GM12801 (cell line): ENCODE measurements at regions not wholly inside any gene's neighbourhood (a gene's known extent, or its start where the extent isn't known, plus 50 kb on each side); places are given as distances from the start of the nearest gene placed in this dataset.

Source experiments
- TF ChIP-seq, protein P1 (sequence below): IDR thresholded peaks from one replicate; pipeline ENCODE4 v1.5.1; 2011; ENCODE audit warnings: control low read depth; ENCODE audit not compliant: insufficient read length; ENCODE audit errors: extremely low read depth

DNA sequence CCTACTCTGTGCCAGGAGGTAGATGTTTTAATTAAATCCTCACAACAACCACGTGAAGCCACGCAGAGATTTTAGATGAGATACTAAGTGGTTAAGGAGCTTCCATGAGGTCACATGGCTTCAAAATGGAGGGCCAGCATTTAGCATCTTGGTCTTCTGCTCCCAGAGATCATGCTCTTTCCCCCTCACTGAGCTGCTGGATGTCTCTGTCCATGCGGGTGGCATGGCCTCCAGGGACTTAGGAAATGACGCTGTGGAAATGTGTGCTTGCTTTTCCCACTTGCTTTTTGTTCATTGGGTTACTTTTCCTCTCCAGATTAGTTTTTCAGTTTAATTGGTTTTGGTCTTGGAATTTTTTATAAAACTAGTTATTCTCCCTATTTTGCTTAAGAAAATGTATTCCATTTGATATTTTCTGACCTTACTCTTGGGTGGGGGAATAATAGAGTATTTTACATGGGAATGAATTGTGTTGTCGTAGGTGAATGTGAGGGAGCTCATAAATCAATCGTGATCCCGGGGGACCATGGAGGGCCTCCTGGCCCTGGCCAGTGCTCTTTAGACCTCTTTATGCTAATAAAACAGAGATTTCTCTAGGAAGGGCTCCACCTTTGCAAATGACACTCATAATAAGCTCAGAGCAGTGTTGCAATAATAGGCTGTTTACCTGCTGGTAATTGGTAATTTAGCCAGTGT is 376.0 kb upstream of the ONECUT1 start:
- TF ChIP-seq, protein P1, sequence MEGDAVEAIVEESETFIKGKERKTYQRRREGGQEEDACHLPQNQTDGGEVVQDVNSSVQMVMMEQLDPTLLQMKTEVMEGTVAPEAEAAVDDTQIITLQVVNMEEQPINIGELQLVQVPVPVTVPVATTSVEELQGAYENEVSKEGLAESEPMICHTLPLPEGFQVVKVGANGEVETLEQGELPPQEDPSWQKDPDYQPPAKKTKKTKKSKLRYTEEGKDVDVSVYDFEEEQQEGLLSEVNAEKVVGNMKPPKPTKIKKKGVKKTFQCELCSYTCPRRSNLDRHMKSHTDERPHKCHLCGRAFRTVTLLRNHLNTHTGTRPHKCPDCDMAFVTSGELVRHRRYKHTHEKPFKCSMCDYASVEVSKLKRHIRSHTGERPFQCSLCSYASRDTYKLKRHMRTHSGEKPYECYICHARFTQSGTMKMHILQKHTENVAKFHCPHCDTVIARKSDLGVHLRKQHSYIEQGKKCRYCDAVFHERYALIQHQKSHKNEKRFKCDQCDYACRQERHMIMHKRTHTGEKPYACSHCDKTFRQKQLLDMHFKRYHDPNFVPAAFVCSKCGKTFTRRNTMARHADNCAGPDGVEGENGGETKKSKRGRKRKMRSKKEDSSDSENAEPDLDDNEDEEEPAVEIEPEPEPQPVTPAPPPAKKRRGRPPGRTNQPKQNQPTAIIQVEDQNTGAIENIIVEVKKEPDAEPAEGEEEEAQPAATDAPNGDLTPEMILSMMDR = no peak

DNA sequence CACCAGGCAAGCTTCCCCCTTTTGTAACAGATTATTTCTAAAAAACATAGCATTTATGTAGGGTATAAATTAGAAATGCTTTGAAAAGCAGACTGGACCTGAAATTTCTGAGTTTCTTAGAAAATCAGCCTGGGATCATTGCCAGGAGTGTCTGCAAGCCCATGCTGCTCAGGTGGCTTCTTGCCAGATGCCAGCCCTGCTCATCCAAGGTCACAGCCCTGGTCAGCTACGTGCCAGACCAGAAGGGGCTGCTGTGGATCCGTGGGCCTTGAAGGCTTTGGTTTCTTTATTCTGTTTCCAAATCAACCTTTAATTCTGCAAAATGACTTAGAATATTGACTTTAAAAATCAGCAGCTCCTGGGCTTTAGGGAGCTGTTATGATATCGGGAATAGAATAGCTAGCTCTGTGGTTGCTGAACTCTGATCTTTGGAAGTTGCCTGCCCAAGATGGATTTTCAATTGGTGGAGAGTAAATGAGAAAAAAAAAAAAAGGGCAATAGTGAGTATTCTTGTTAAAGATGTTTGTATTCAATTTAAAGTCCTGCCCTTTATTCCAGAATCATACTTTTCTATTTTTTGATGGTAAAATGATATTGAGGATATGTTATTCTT is 370.1 kb upstream of the ONECUT1 start:
- TF ChIP-seq, protein P1 = no peak

DNA sequence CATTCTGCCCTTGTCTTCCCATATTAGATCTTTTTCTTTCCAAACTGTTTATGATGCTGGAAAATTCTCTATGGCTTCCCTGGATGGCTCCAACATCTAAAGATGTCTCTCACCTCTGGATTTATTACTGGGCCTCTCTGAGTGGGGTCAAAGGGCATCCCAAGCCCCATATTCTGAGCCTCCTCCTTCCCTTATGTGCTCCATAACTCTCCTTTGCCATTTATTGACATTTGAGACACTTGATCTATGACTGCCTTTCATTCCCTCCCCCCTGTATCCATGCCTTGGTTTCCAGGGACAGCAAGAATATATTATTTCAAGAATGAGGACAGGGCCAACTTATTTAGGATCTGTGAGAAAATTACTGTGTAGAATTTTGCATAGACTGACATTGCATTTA is 369.3 kb upstream of the ONECUT1 start:
- TF ChIP-seq, protein P1 = no peak

DNA sequence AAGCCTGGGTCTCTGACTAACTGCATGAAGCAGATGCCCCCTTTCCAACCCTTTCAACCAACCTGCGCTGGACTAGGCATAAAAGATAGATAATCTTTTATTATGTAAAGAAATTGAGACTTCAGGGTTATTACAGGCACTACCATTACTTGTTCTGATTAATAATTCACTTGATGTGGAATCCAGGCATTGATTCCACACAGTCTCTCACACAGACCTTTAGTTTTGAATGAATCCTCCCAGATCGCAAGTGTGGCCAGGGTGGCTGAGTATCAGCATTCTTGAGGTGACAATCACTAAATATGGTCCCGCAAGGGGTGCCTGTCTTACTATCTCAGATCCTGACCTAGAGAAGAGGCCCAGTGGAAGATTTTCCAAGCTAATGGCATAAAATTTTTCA is 368.9 kb upstream of the ONECUT1 start:
- TF ChIP-seq, protein P1 = no peak

DNA sequence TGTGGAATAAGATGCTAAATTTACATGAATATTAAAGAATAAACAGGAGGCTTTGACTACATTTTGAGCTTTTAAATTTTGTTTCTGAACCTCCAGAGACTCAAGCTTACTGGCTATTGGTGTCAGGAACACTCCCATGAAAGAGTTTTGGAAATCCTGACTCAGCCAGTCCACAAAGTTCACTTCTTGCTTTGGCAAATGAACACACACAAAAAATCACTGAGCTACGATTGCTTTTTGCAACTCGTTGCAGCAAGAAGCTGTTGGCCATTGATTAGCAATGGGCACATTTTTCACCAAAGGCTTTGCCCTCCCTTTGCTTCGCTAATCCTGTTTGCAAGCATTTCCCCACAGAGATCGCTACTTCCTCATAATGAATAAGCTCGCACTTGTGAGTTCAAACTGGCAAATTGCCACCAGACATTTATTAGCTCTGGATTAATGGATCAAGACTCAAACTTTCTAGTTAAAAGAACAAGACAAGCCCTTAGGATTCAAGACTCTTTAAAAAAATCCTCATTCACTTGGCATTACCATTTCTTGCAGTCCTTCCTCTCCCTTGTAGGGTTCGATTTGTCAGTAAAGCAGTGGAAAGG is 343.2 kb upstream of the ONECUT1 start:
- TF ChIP-seq, protein P1 = no peak

DNA sequence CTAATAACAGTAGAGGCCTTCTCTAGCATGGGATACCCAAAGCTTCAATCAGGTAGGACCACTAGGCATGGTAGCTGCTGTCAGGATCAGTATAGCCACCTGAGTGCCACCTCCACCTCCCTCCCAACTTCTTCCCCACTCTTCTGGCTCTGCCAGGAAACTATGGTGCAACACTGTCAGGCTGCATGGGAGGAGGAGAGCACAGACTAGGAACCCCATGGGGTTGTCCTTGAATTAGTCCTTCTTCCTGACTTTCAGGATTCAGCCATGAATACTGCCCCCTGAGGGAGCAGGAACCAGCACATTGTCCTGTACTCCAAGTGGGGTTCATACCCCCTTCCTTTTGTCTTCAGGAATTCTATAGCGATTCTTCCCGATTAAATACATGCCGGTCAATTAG is 340.8 kb upstream of the ONECUT1 start:
- TF ChIP-seq, protein P1 = no peak

DNA sequence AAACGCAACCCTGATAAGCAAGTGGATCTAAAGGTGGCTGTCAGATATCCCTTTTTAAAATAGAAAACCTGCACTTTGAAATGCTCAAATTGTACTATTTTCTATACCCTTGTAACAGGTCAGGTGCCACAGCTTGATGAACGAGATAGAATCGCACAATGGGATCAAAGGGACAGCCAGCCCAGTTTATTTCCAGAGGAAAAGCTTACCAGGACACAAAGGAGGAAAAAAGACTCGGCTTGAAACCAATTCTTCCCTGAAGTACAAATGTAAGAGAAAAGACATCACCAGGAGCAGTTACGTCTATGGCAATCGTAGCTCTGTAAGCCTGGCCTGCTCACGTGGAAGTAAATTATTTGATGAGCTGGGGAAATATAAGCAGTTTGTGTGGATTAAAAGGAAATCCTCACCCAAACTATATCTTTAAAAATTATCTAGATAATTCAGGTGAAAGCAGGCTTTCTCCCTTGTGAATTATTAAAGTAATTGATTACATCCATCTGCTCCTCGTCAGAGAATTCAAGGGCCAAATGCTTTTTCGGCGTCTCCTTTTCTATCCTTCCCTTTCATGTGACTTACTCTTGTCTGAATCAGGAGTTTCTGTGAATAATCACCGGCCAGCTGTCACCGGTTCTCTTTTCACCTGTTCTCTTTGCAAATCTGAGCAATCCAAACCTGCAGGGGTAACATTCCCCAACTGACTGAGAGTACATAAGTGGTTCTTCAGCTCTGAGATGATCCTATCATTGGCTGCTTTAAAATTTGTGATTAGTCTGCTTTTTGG is 339.2 kb upstream of the ONECUT1 start:
- TF ChIP-seq, protein P1 = no peak
